ENCODE measurements at regions not wholly inside any gene's neighbourhood (a gene's known extent, or its start where the extent isn't known, plus 50 kb on each side); places are given as distances from the start of the nearest gene placed in this dataset.

GRCh38 chr14:28157887-28158791 lies 608.4 kb upstream of the FOXG1 start:
- Histone ChIP-seq H3K9me3 (ENCODE audit: control insufficient read depth, low read depth, low read length) (peaks cover 6% of the 10 kb centered on the region), H3K9me1 (ENCODE audit: control insufficient read depth, extremely low read depth, insufficient read depth, low read length) (no peaks in the 10 kb centered on the region), H3K4me2 (ENCODE audit: control insufficient read depth, extremely low read depth, insufficient read depth, low read depth, low read length) (no peak overlapping the region), H3K27ac (ENCODE audit: control insufficient read depth, insufficient read depth, low read length) (no peak overlapping the region), H3K36me3 (ENCODE audit: control insufficient read depth in 2 of 2, extremely low read depth in 1 of 2, insufficient read depth in 2 of 2, low read length in 2 of 2) (no peaks in the 10 kb centered on the region), H3K4me1 (ENCODE audit: control insufficient read depth, extremely low read depth, insufficient read depth, low read length) (no peaks in the 10 kb centered on the region), H3K9ac (ENCODE audit: control insufficient read depth, extremely low read depth, insufficient read depth, low read length) (no peak overlapping the region), H3K4me3 (ENCODE audit: control insufficient read depth in 2 of 3, extremely low read depth in 1 of 3, insufficient read depth in 2 of 3, low read depth in 1 of 3, low read length in 3 of 3) (no peak overlapping the region), H3K27me3 (ENCODE audit: control insufficient read depth, extremely low read depth, insufficient read depth, low read length) (no peaks in the 10 kb centered on the region), H4K20me1 (ENCODE audit: control insufficient read depth, extremely low read depth, insufficient read depth, low read length) (no peaks in the 10 kb centered on the region), H2AFZ (ENCODE audit: control insufficient read depth, low read length) (no peak overlapping the region), H3K79me2 (ENCODE audit: control insufficient read depth, insufficient read depth, low read length) (no peaks in the 10 kb centered on the region)
- no peak for DNase-seq (ENCODE audit: low read depth, low spot score)
- FAIRE-seq = no peak
- no peak for TF ChIP-seq EZH2 (IDR thresholded peaks at IDR 0.05; ENCODE audit: low read length)
- TF ChIP-seq, protein P1, sequence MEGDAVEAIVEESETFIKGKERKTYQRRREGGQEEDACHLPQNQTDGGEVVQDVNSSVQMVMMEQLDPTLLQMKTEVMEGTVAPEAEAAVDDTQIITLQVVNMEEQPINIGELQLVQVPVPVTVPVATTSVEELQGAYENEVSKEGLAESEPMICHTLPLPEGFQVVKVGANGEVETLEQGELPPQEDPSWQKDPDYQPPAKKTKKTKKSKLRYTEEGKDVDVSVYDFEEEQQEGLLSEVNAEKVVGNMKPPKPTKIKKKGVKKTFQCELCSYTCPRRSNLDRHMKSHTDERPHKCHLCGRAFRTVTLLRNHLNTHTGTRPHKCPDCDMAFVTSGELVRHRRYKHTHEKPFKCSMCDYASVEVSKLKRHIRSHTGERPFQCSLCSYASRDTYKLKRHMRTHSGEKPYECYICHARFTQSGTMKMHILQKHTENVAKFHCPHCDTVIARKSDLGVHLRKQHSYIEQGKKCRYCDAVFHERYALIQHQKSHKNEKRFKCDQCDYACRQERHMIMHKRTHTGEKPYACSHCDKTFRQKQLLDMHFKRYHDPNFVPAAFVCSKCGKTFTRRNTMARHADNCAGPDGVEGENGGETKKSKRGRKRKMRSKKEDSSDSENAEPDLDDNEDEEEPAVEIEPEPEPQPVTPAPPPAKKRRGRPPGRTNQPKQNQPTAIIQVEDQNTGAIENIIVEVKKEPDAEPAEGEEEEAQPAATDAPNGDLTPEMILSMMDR (optimal IDR thresholded peaks at IDR 0.05 in 1 of 3, IDR thresholded peaks at IDR 0.05 in 1 of 3, conservative IDR thresholded peaks at IDR 0.05 in 1 of 3; ENCODE audit: extremely low read depth in 1 of 3, insufficient read depth in 2 of 3, low read length in 3 of 3) = no peak
- dilution Hi-C loops (cut with MboI; ENCODE audit: extremely low pct_ligation_motif_present, low sequenced_read_pairs) = no loop called here

DNA sequence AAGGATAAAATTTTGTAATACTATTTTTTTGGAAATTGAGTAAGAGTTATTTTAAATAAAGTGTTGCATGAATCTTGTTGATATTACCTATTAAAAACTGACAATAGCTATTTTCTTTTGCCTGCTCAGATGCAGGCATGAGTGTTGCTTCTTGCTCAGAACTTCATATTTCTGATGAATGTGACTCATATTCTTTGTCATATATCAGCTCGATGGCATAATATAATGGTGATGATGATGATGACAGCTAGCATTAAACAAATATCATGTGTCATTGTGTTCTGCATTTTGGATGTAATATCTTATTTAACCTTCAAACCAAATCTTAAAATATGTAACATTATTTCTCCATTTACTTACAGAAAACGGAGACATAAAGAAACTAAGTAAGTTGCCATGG lies 605.5 kb upstream of the FOXG1 start:
- Histone ChIP-seq H3K27ac (ENCODE audit: control insufficient read depth, insufficient read depth, low read length) (no peak overlapping the region), H3K9me3 (ENCODE audit: control insufficient read depth, low read depth, low read length) (peaks cover 6% of the 10 kb centered on the region), H3K4me1 (ENCODE audit: control insufficient read depth, extremely low read depth, insufficient read depth, low read length) (no peaks in the 10 kb centered on the region), H3K27me3 (ENCODE audit: control insufficient read depth, extremely low read depth, insufficient read depth, low read length) (no peaks in the 10 kb centered on the region), H3K4me2 (ENCODE audit: control insufficient read depth, extremely low read depth, insufficient read depth, low read depth, low read length) (no peak overlapping the region), H3K36me3 (ENCODE audit: control insufficient read depth in 2 of 2, extremely low read depth in 1 of 2, insufficient read depth in 2 of 2, low read length in 2 of 2) (no peaks in the 10 kb centered on the region), H3K9ac (ENCODE audit: control insufficient read depth, extremely low read depth, insufficient read depth, low read length) (no peak overlapping the region), H4K20me1 (ENCODE audit: control insufficient read depth, extremely low read depth, insufficient read depth, low read length) (no peaks in the 10 kb centered on the region), H2AFZ (ENCODE audit: control insufficient read depth, low read length) (no peak overlapping the region), H3K9me1 (ENCODE audit: control insufficient read depth, extremely low read depth, insufficient read depth, low read length) (no peaks in the 10 kb centered on the region), H3K4me3 (ENCODE audit: control insufficient read depth in 2 of 3, extremely low read depth in 1 of 3, insufficient read depth in 2 of 3, low read depth in 1 of 3, low read length in 3 of 3) (no peak overlapping the region), H3K79me2 (ENCODE audit: control insufficient read depth, insufficient read depth, low read length) (no peaks in the 10 kb centered on the region)
- dilution Hi-C loops (cut with MboI; ENCODE audit: extremely low pct_ligation_motif_present, low sequenced_read_pairs) = no loop called here
- no peak for FAIRE-seq
- no peak for DNase-seq (ENCODE audit: low read depth, low spot score)
- TF ChIP-seq, protein P1 (optimal IDR thresholded peaks at IDR 0.05 in 1 of 3, IDR thresholded peaks at IDR 0.05 in 1 of 3, conservative IDR thresholded peaks at IDR 0.05 in 1 of 3; ENCODE audit: extremely low read depth in 1 of 3, insufficient read depth in 2 of 3, low read length in 3 of 3) = no peak
- no peak for TF ChIP-seq EZH2 (IDR thresholded peaks at IDR 0.05; ENCODE audit: low read length)

All from keratinocyte (primary cell).